GM12864 (cell line): ENCODE measurements at regions not wholly inside any gene's neighbourhood (a gene's known extent, or its start where the extent isn't known, plus 50 kb on each side); places are given as distances from the start of the nearest gene placed in this dataset.

ENCODE experiments used
- DNase-seq: peaks from one replicate; pipeline ENCODE4 v3.0.0-alpha.2; 2011; ENCODE audit warnings: low read depth
- H3K4me3 ChIP-seq: 2 replicates; pipeline ENCODE4 v1.5.1; 2011; ENCODE audit warnings: mild to moderate bottlenecking, low read depth, low read length, control low read depth
- CTCF ChIP-seq: IDR thresholded peaks from 2 replicates; pipeline ENCODE4 v1.5.1; 2011; ENCODE audit warnings: low read depth, mild to moderate bottlenecking, moderate library complexity, low read length, control low read depth, inconsistent platforms; ENCODE audit errors: missing control alignments

- H3K4me3 ChIP-seq: no peak overlapping the region
- TF ChIP-seq CTCF: no peak
- DNase-seq: no peak
Observed at GRCh38 chr9:20137425-20137824, 348.6 kb upstream of the SLC24A2 start.

GRCh38 chr9:20135119-20135697 lies 346.4 kb upstream of the SLC24A2 start:
- DNase-seq: no peak
- TF ChIP-seq CTCF: no peak
- H3K4me3 ChIP-seq: no peak overlapping the region

GRCh38 chr9:20125727-20126126 lies 336.9 kb upstream of the SLC24A2 start:
- no peak for DNase-seq
- TF ChIP-seq CTCF: no peak

GRCh38 chr9:20119566-20119965 lies 330.7 kb upstream of the SLC24A2 start:
- no peak for DNase-seq
- TF ChIP-seq CTCF: no peak
- no peak overlapping the region for H3K4me3 ChIP-seq

More at GRCh38 chr9:20125727-20126126, 336.9 kb upstream of the SLC24A2 start:
- H3K4me3 ChIP-seq: no peak overlapping the region

GRCh38 chr9:20117986-20118385 lies 329.1 kb upstream of the SLC24A2 start:
- TF ChIP-seq CTCF: no peak
- DNase-seq: no peak
- H3K4me3 ChIP-seq: no peak overlapping the region

- no peak overlapping the region for H3K4me3 ChIP-seq
- TF ChIP-seq CTCF: no peak
- no peak for DNase-seq
Observed at GRCh38 chr9:20117482-20117881, 328.6 kb upstream of the SLC24A2 start.

- TF ChIP-seq CTCF: no peak
- DNase-seq: no peak
- H3K4me3 ChIP-seq: no peak overlapping the region
Observed at GRCh38 chr9:20114974-20115373, 326.1 kb upstream of the SLC24A2 start.
